GM21526 (cell line): ENCODE measurements at regions not wholly inside any gene's neighbourhood (a gene's known extent, or its start where the extent isn't known, plus 50 kb on each side); places are given as distances from the start of the nearest gene placed in this dataset.
A peak's percentile ranks its signal among the peaks of the same experiment; 100 is the strongest.

ENCODE experiments used
- ATAC-seq: cut with Tn5 transposase; IDR thresholded peaks from one replicate; pipeline ENCODE4 v1.9.1; 2021; ENCODE audit warnings: moderate library complexity; ENCODE audit not compliant: unreplicated experiment, low FRiP score

- ATAC-seq, result no peak
Measured at GRCh38 chr2:230640540-230641011, 72.1 kb upstream of the CAB39 start.

GRCh38 chr2:230642966-230643365 is 69.7 kb upstream of the CAB39 start:
- ATAC-seq, result no peak

- ATAC-seq, result peak; percentile 72
Measured at GRCh38 chr2:230643576-230644291, 68.9 kb upstream of the CAB39 start.

GRCh38 chr2:230644356-230644935 is 68.2 kb upstream of the CAB39 start:
- no peak for ATAC-seq

GRCh38 chr2:230648356-230648755 is 64.3 kb upstream of the CAB39 start:
- no peak for ATAC-seq

- no peak for ATAC-seq
Measured at GRCh38 chr2:230650585-230651137, 62.0 kb upstream of the CAB39 start.

GRCh38 chr2:230654057-230654456 is 58.6 kb upstream of the CAB39 start:
- ATAC-seq, result no peak

- ATAC-seq, result no peak
Measured at GRCh38 chr2:230657462-230657861, 55.2 kb upstream of the CAB39 start.

GRCh38 chr2:230657906-230658305 is 54.7 kb upstream of the CAB39 start:
- no peak for ATAC-seq

- ATAC-seq, result no peak
Measured at GRCh38 chr2:230658577-230658876, 54.1 kb upstream of the CAB39 start.

- ATAC-seq, result peak; percentile 58
Measured at GRCh38 chr2:230658877-230659652, 53.6 kb upstream of the CAB39 start.

- ATAC-seq, result no peak
Measured at GRCh38 chr2:230660294-230661060, 52.2 kb upstream of the CAB39 start.

GRCh38 chr2:230661072-230661957 is 51.3 kb upstream of the CAB39 start:
- ATAC-seq, result no peak
